ENCODE measurements at regions not wholly inside any gene's neighbourhood (a gene's known extent, or its start where the extent isn't known, plus 50 kb on each side); places are given as distances from the start of the nearest gene placed in this dataset.

DNA sequence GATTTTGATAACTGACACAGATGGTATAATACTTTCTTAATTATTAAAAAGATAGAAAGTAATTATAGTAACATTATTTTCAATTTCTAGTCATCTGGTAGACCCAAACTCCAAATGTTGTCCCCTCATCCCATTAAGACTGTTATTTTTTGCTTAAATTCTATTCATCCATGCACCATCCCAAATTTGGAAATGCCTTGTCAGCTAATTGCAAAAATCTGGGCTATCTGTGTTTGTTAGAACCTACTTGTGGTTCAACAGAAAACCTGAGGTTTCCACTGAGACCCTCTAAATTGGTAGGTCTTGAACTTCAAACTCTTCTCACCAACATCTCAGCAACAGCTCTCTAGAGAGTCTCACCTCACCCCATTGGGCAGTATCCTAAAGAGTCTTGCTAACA is 172.2 kb upstream of the ADGRL3 start:
- no peak overlapping the region for H2AK5ac ChIP-seq (ENCODE audit: low read length)

GRCh38 chr4:61036071-61036684 is 163.9 kb upstream of the ADGRL3 start:
- Histone ChIP-seq H3K27ac (ENCODE audit: low read depth, low read length) (no peak overlapping the region), H4K5ac (ENCODE audit: low read length) (no peak overlapping the region), H3K79me1 (ENCODE audit: low read length) (no peaks in the 10 kb centered on the region), H3K9ac (ENCODE audit: low read length) (no peak overlapping the region), H3K36me3 (ENCODE audit: control insufficient read depth, insufficient read depth, low read length) (no peaks in the 10 kb centered on the region), H3K23ac (ENCODE audit: low read length) (no peak overlapping the region), H3K27me3 (ENCODE audit: insufficient read depth, low read length, poor library complexity) (no peaks in the 10 kb centered on the region), H2AK5ac (ENCODE audit: low read length) (no peak overlapping the region), H3K56ac (ENCODE audit: low read length) (no peak overlapping the region), H3K79me2 (ENCODE audit: control insufficient read depth, insufficient read depth, low read length) (no peaks in the 10 kb centered on the region), H3K4me3 (ENCODE audit: low read length) (no peak overlapping the region), H3K18ac (ENCODE audit: low read length) (no peak overlapping the region), H2BK15ac (replicated peaks; ENCODE audit: low read depth) (no peak overlapping the region), H3K4me2 (ENCODE audit: low read length) (no peak overlapping the region), H3K4ac (ENCODE audit: low read depth, low read length) (no peak overlapping the region), H2BK5ac (ENCODE audit: low read length) (no peak overlapping the region), H2BK120ac (ENCODE audit: low read depth, low read length) (no peak overlapping the region), H4K8ac (ENCODE audit: low read depth, low read length) (no peak overlapping the region), H3K4me1 (ENCODE audit: control insufficient read depth, low read depth, low read length) (no peaks in the 10 kb centered on the region)
- no CpG with 5 or more reads among the region's 4 CpGs for WGBS (ENCODE audit: extremely low coverage, insufficient coverage, low lambda C conversion rate)
- no peak for DNase-seq

More for the DNA sequence above, 172.2 kb upstream of the ADGRL3 start:
- H3K56ac ChIP-seq (ENCODE audit: low read length): no peak overlapping the region
- no peak overlapping the region for H3K9ac ChIP-seq (ENCODE audit: low read length)
- no peak overlapping the region for H2BK15ac ChIP-seq (replicated peaks; ENCODE audit: low read depth)
- H3K27ac ChIP-seq (ENCODE audit: low read depth, low read length): no peak overlapping the region
- no peaks in the 10 kb centered on the region for H3K79me1 ChIP-seq (ENCODE audit: low read length)
- no peak overlapping the region for H4K5ac ChIP-seq (ENCODE audit: low read length)
- H3K23ac ChIP-seq (ENCODE audit: low read length): no peak overlapping the region
- H3K36me3 ChIP-seq (ENCODE audit: control insufficient read depth, insufficient read depth, low read length): no peaks in the 10 kb centered on the region
- no peak overlapping the region for H3K4ac ChIP-seq (ENCODE audit: low read depth, low read length)
- no peak overlapping the region for H3K4me3 ChIP-seq (ENCODE audit: low read length)
- no peak overlapping the region for H4K8ac ChIP-seq (ENCODE audit: low read depth, low read length)
- no peak overlapping the region for H2BK5ac ChIP-seq (ENCODE audit: low read length)
- no peak overlapping the region for H3K4me2 ChIP-seq (ENCODE audit: low read length)
- H3K27me3 ChIP-seq (ENCODE audit: insufficient read depth, low read length, poor library complexity): no peaks in the 10 kb centered on the region
- H3K18ac ChIP-seq (ENCODE audit: low read length): no peak overlapping the region
- H3K79me2 ChIP-seq (ENCODE audit: control insufficient read depth, insufficient read depth, low read length): no peaks in the 10 kb centered on the region
- H3K4me1 ChIP-seq (ENCODE audit: control insufficient read depth, low read depth, low read length): no peaks in the 10 kb centered on the region
- DNase-seq: no peak
- no peak overlapping the region for H2BK120ac ChIP-seq (ENCODE audit: low read depth, low read length)

DNA sequence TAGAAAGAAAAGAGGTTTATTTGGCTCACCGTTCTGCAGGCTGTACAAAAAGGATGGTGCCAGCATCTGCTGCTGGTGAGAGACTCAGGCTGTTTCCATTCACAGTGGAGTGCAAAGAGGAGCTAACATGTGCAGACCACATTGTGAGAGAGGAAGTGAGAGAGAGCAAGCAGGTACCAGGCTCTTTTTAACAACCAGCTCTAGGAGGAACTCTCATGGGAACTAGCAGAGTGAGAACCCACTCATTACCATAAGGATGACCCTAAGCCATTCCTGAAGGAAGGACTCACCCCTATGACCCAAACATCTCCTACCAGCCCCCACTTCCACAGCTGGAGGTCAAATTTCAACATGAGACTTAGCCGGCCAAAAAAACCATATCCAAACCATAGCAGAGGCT is 158.6 kb upstream of the ADGRL3 start:
- Histone ChIP-seq H3K23ac (ENCODE audit: low read length) (no peak overlapping the region), H2AK5ac (ENCODE audit: low read length) (no peak overlapping the region), H3K9ac (ENCODE audit: low read length) (no peak overlapping the region), H3K18ac (ENCODE audit: low read length) (no peak overlapping the region), H3K36me3 (ENCODE audit: control insufficient read depth, insufficient read depth, low read length) (no peaks in the 10 kb centered on the region), H3K79me2 (ENCODE audit: control insufficient read depth, insufficient read depth, low read length) (no peaks in the 10 kb centered on the region), H3K4ac (ENCODE audit: low read depth, low read length) (no peak overlapping the region), H3K4me2 (ENCODE audit: low read length) (no peak overlapping the region), H3K27me3 (ENCODE audit: insufficient read depth, low read length, poor library complexity) (no peaks in the 10 kb centered on the region), H3K4me3 (ENCODE audit: low read length) (no peak overlapping the region), H4K8ac (ENCODE audit: low read depth, low read length) (no peak overlapping the region), H3K4me1 (ENCODE audit: control insufficient read depth, low read depth, low read length) (no peaks in the 10 kb centered on the region), H2BK120ac (ENCODE audit: low read depth, low read length) (no peak overlapping the region), H3K27ac (ENCODE audit: low read depth, low read length) (no peak overlapping the region), H2BK5ac (ENCODE audit: low read length) (no peak overlapping the region), H4K5ac (ENCODE audit: low read length) (no peak overlapping the region), H3K79me1 (ENCODE audit: low read length) (no peaks in the 10 kb centered on the region), H3K56ac (ENCODE audit: low read length) (no peak overlapping the region), H2BK15ac (replicated peaks; ENCODE audit: low read depth) (no peak overlapping the region)
- peak; percentile 37 for DNase-seq
- no CpG with 5 or more reads among the region's 2 CpGs for WGBS (ENCODE audit: extremely low coverage, insufficient coverage, low lambda C conversion rate)

DNA sequence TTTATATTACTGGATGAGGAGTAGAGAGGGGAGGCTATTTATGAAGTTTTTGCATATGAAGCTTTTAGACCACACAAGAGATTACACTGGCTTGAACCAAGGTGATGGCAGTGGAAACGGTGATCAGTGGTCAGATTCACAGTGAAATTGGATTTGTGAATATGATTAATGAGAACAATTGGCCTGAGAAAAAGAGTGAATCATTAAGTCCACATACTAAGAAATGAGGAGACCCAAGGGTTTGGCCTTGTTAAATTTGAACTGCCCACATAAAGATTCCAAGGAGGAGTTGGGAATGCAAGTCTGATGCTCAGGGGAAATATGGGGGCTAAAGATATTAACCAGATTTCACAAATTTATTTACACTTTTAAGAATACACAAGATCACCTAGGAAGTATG is 155.3 kb upstream of the ADGRL3 start:
- Histone ChIP-seq H3K9ac (ENCODE audit: low read length) (no peak overlapping the region), H2BK120ac (ENCODE audit: low read depth, low read length) (no peak overlapping the region), H3K23ac (ENCODE audit: low read length) (no peak overlapping the region), H3K4me2 (ENCODE audit: low read length) (no peak overlapping the region), H3K4me1 (ENCODE audit: control insufficient read depth, low read depth, low read length) (no peaks in the 10 kb centered on the region), H3K79me2 (ENCODE audit: control insufficient read depth, insufficient read depth, low read length) (no peaks in the 10 kb centered on the region), H2BK15ac (replicated peaks; ENCODE audit: low read depth) (no peak overlapping the region), H3K4me3 (ENCODE audit: low read length) (no peak overlapping the region), H3K27me3 (ENCODE audit: insufficient read depth, low read length, poor library complexity) (no peaks in the 10 kb centered on the region), H4K8ac (ENCODE audit: low read depth, low read length) (no peak overlapping the region), H3K56ac (ENCODE audit: low read length) (no peak overlapping the region), H3K18ac (ENCODE audit: low read length) (no peak overlapping the region), H3K27ac (ENCODE audit: low read depth, low read length) (no peak overlapping the region), H2AK5ac (ENCODE audit: low read length) (no peak overlapping the region), H3K36me3 (ENCODE audit: control insufficient read depth, insufficient read depth, low read length) (no peaks in the 10 kb centered on the region), H3K79me1 (ENCODE audit: low read length) (no peaks in the 10 kb centered on the region), H3K4ac (ENCODE audit: low read depth, low read length) (no peak overlapping the region), H4K5ac (ENCODE audit: low read length) (no peak overlapping the region), H2BK5ac (ENCODE audit: low read length) (no peak overlapping the region)
- no CpG with 5 or more reads among the region's 1 CpG for WGBS (ENCODE audit: extremely low coverage, insufficient coverage, low lambda C conversion rate)
- no peak for DNase-seq

DNA sequence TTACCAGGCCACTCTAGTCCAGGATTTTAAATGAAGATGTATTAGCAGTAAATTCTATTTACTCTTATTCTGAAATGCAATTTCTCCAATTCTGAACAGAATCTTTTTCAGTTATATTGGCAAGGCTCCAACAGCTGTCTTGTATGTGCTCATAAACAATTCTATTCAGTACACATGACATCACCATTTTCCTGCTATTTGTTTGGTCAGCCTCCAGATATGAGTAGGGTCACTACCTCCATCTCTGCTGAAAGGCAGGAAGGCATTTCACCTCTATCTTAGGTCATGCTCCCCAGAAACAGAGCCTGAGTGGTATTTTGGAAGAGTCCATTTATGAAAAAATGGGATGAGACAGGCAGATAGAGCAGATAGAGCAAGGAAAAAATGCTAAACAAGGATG is 151.1 kb upstream of the ADGRL3 start:
- Histone ChIP-seq H3K18ac (ENCODE audit: low read length) (no peak overlapping the region), H3K56ac (ENCODE audit: low read length) (no peak overlapping the region), H2BK5ac (ENCODE audit: low read length) (no peak overlapping the region), H3K4me2 (ENCODE audit: low read length) (no peak overlapping the region), H2BK15ac (replicated peaks; ENCODE audit: low read depth) (no peak overlapping the region), H3K23ac (ENCODE audit: low read length) (no peak overlapping the region), H4K5ac (ENCODE audit: low read length) (no peak overlapping the region), H3K79me1 (ENCODE audit: low read length) (no peaks in the 10 kb centered on the region), H4K8ac (ENCODE audit: low read depth, low read length) (no peak overlapping the region), H3K27me3 (ENCODE audit: insufficient read depth, low read length, poor library complexity) (no peaks in the 10 kb centered on the region), H3K36me3 (ENCODE audit: control insufficient read depth, insufficient read depth, low read length) (no peaks in the 10 kb centered on the region), H3K27ac (ENCODE audit: low read depth, low read length) (no peak overlapping the region), H3K79me2 (ENCODE audit: control insufficient read depth, insufficient read depth, low read length) (no peaks in the 10 kb centered on the region), H3K4me1 (ENCODE audit: control insufficient read depth, low read depth, low read length) (no peaks in the 10 kb centered on the region), H3K4ac (ENCODE audit: low read depth, low read length) (no peak overlapping the region), H2AK5ac (ENCODE audit: low read length) (no peak overlapping the region), H3K4me3 (ENCODE audit: low read length) (no peak overlapping the region), H3K9ac (ENCODE audit: low read length) (no peak overlapping the region), H2BK120ac (ENCODE audit: low read depth, low read length) (no peak overlapping the region)
- no peak for DNase-seq

DNA sequence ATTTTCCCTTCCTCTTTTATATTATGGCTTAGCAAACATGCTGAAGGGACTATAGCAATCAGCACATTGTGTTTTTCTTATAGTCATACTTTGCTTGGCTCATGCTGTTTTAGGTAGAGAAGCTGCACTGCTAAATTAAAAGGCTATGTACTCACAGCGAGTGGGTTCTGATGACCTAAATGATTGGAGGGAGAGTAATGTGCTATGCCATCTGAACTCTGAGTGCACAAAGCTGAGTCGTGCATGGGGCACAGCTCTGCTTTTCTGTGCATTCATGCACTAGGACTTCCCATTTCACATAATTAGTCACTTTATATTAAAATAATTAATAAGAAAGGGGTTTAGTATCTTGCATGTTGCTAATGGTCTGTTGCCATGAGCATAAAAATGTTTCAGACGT is 132.7 kb upstream of the ADGRL3 start:
- Histone ChIP-seq H3K27ac (ENCODE audit: low read depth, low read length) (no peak overlapping the region), H3K4me3 (ENCODE audit: low read length) (no peak overlapping the region), H3K4ac (ENCODE audit: low read depth, low read length) (no peak overlapping the region), H2BK120ac (ENCODE audit: low read depth, low read length) (no peak overlapping the region), H2BK5ac (ENCODE audit: low read length) (no peak overlapping the region), H3K56ac (ENCODE audit: low read length) (no peak overlapping the region), H3K4me1 (ENCODE audit: control insufficient read depth, low read depth, low read length) (no peaks in the 10 kb centered on the region), H3K27me3 (ENCODE audit: insufficient read depth, low read length, poor library complexity) (no peaks in the 10 kb centered on the region), H4K8ac (ENCODE audit: low read depth, low read length) (no peak overlapping the region), H3K18ac (ENCODE audit: low read length) (no peak overlapping the region), H3K79me1 (ENCODE audit: low read length) (no peaks in the 10 kb centered on the region), H2AK5ac (ENCODE audit: low read length) (no peak overlapping the region), H3K4me2 (ENCODE audit: low read length) (no peak overlapping the region), H3K9ac (ENCODE audit: low read length) (no peak overlapping the region), H2BK15ac (replicated peaks; ENCODE audit: low read depth) (no peak overlapping the region), H3K79me2 (ENCODE audit: control insufficient read depth, insufficient read depth, low read length) (no peaks in the 10 kb centered on the region), H4K5ac (ENCODE audit: low read length) (no peak overlapping the region), H3K36me3 (ENCODE audit: control insufficient read depth, insufficient read depth, low read length) (no peaks in the 10 kb centered on the region), H3K23ac (ENCODE audit: low read length) (no peak overlapping the region)
- no CpG with 5 or more reads among the region's 3 CpGs for WGBS (ENCODE audit: extremely low coverage, insufficient coverage, low lambda C conversion rate)
- no peak for DNase-seq

All from mesendoderm (in vitro differentiated cells).